ENCODE measurements at regions not wholly inside any gene's neighbourhood (a gene's known extent, or its start where the extent isn't known, plus 50 kb on each side); places are given as distances from the start of the nearest gene placed in this dataset.

DNA sequence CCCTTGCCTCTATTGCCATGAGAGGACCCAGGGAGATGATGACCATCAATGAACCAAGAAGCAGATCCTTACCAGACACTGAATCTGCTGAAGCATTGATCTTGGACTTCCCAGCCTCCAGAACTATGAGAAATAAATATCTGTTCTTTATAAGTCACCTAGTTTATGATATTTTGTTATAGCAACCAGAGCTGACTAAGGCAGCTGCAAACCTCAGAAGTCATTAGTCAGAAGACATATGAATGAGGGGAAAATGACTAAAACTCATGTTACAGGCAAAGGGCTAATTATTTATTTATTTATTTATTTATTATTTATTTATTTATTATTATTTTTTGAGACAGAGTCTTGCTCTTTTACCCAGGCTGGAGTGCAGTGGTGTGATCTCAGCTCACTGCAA is 321.1 kb downstream of the TGFB2 start:
- no peak for DNase-seq (ENCODE audit: low read depth)
- H3K4me3 ChIP-seq (ENCODE audit: low read depth, low read length), result no peak overlapping the region
- TF ChIP-seq, protein P1, sequence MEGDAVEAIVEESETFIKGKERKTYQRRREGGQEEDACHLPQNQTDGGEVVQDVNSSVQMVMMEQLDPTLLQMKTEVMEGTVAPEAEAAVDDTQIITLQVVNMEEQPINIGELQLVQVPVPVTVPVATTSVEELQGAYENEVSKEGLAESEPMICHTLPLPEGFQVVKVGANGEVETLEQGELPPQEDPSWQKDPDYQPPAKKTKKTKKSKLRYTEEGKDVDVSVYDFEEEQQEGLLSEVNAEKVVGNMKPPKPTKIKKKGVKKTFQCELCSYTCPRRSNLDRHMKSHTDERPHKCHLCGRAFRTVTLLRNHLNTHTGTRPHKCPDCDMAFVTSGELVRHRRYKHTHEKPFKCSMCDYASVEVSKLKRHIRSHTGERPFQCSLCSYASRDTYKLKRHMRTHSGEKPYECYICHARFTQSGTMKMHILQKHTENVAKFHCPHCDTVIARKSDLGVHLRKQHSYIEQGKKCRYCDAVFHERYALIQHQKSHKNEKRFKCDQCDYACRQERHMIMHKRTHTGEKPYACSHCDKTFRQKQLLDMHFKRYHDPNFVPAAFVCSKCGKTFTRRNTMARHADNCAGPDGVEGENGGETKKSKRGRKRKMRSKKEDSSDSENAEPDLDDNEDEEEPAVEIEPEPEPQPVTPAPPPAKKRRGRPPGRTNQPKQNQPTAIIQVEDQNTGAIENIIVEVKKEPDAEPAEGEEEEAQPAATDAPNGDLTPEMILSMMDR (IDR thresholded peaks at IDR 0.05; ENCODE audit: low read depth, low read length, missing control alignments), result no peak

DNA sequence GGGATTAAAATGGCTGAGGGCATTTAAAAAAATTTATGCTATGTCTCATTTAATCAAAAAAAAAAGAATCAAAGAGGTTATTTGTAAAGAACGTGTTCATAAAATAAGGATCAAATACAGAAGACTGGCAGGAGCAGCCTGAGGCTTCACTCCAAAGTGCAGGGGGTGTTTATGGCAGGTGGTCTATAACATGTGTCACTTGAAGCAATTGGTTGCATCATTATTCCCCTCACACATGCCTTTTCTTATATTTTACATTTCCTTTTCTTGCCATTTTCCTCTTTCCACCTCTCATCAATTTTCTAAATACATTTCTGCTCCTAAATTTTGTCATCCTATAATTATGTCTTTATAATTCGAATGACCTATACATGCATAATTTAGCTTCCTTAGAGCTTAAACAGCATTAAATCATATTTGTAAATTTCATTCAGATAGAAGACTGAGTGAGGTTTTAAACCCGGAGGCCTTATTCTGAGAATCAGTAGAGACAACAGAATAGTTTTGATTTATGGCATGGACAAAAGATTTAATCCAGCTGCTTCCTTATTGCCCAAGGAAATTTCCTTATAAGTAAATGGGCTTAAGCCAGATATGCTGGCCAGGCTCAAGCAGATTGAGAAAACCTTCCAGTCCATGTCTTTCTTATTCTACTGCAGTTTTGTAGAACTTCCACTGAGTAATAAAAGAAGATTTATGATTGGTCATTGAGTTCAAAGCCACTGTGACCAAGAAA is 322.8 kb downstream of the TGFB2 start:
- no peak for DNase-seq (ENCODE audit: low read depth)
- TF ChIP-seq, protein P1 (IDR thresholded peaks at IDR 0.05; ENCODE audit: low read depth, low read length, missing control alignments), result no peak
- H3K4me3 ChIP-seq (ENCODE audit: low read depth, low read length), result no peak overlapping the region

DNA sequence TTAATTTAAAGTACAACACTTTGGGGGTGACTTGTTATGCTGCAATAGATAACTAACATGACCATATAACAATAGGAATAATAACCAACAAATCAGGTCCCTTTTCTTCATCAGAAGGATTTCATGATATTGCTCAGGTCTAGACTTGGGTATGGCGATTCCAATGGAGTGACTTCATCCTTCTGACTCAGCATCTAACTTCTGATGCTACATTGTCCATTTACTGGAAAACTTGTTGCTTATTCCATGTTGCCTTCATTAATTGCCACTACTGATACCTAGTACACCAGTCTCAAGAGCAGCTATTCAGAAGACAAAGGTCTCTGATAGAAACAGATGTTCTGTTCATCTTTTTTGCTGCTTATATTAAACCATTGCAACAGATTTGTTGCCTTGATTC is 324.3 kb downstream of the TGFB2 start:
- H3K4me3 ChIP-seq (ENCODE audit: low read depth, low read length), result no peak overlapping the region
- TF ChIP-seq, protein P1 (IDR thresholded peaks at IDR 0.05; ENCODE audit: low read depth, low read length, missing control alignments), result no peak
- no peak for DNase-seq (ENCODE audit: low read depth)

DNA sequence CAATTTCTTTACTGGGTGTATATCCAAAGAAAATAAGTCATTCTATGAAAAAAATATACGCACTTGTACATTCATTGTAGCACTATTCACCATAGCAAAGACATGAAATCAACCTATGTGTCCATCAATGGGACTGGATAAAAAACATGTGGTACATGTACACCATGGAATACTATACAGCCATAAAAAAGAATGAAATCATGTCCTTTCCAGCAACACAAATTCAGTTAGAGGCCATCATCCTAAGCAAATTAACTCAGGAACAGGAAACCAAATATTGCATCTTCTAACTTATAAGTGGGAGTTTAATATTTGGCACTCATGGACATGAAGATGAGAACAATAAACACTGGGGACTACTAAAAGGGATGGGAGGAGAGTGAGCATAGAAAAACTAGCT is 325.7 kb downstream of the TGFB2 start:
- H3K4me3 ChIP-seq (ENCODE audit: low read depth, low read length), result no peak overlapping the region
- TF ChIP-seq, protein P1 (IDR thresholded peaks at IDR 0.05; ENCODE audit: low read depth, low read length, missing control alignments), result no peak
- DNase-seq (ENCODE audit: low read depth), result no peak

DNA sequence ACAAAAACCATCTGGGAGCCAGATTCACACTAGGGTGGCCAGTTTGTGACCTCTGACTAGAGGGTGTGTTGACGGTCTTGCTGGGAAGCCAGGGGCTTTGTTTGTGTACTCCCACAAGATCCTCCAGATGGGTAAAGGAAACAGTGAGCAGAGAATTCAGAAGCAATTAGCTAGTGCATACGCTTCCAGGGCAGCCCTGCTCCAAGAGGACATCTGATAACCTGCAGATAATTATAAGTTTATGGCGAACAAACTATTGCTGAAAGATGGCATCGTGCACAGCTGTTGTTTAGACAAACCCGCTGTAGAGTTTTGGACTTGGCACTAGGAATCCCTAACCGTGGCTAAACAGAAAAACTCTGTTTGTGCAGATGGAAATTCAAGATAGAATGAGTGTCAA is 326.4 kb downstream of the TGFB2 start:
- DNase-seq (ENCODE audit: low read depth), result no peak
- TF ChIP-seq, protein P1 (IDR thresholded peaks at IDR 0.05; ENCODE audit: low read depth, low read length, missing control alignments), result no peak
- no peak overlapping the region for H3K4me3 ChIP-seq (ENCODE audit: low read depth, low read length)

DNA sequence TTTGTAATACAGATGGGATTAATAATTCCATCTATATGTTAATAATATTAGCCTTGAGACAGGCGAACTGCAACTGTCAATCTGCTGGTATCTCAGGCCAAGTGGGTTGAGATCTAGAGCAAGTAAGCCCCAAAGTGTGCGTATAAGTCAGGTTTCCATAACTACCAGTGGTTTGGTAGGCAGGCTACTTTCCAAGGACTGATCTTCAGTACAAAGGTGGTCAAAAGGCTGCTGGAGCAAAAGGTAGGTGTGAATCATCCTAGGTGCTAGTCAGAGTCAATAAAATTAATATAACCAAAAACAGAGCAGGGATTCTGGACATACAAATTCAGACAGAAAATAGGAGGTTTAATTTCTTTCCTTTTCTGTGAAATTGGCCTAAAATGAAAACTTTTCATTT is 328.0 kb downstream of the TGFB2 start:
- DNase-seq (ENCODE audit: low read depth), result no peak
- TF ChIP-seq, protein P1 (IDR thresholded peaks at IDR 0.05; ENCODE audit: low read depth, low read length, missing control alignments), result no peak
- H3K4me3 ChIP-seq (ENCODE audit: low read depth, low read length), result no peak overlapping the region

DNA sequence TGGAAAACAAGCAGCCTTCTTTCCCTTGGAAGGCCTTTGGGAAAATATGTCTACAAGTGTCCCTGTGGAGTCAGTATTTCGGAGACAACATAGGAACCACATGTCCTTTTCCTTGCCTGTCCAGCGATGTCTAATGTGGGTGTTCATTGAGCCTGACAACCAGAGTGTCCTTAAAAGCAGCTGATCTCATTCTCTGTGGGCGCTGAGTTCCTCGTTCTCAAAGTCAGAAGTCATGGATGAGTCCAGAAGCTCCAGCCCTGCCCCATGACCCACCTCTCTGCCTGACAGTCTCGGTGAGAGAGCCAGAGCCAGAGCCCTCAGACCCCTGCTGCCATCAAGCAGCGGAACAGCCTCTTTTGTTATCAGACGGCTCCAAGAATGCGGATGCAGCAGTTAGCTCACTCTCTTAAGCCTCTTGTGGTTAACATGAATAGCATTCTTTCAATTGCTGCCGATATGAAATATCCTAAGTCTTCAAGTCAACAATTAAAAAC is 329.2 kb downstream of the TGFB2 start:
- H3K4me3 ChIP-seq (ENCODE audit: low read depth, low read length), result no peak overlapping the region

More for the DNA sequence above, 329.2 kb downstream of the TGFB2 start:
- DNase-seq (ENCODE audit: low read depth), result no peak
- TF ChIP-seq, protein P1 (IDR thresholded peaks at IDR 0.05; ENCODE audit: low read depth, low read length, missing control alignments), result no peak

Data from GM12864 (cell line).